MCF 10A (cell line): ENCODE measurements at regions not wholly inside any gene's neighbourhood (a gene's known extent, or its start where the extent isn't known, plus 50 kb on each side); places are given as distances from the start of the nearest gene placed in this dataset.

Source experiments
- BruUV-seq: library from RNA; stranded (reverse); fragments of 400-500 nt; replicated peaks from 2 replicates; lab custom pipeline; 2021; lab: Mats Ljungman, UMichigan
- CTCF ChIA-PET: fragments of 300-600 bp; sonication (Branson Sonifier 250); formaldehyde crosslinking; extraction: SDS; loops from one replicate; lab custom pipeline; 2021; ENCODE audit warnings: antibody characterized with exemption, inconsistent platforms; lab: Yijun Ruan, JAX
- POLR2A ChIA-PET: fragments of 300-600, 350-650 bp; sonication (Branson Sonifier 250); formaldehyde crosslinking; extraction: SDS; loops from one replicate; lab custom pipeline; 2020; ENCODE audit warnings: antibody characterized with exemption, inconsistent platforms; lab: Yijun Ruan, JAX
- DNase-seq: peaks from one replicate; pipeline ENCODE4 v3.0.0-alpha.2; 2018; ENCODE audit not compliant: unreplicated experiment
- H3K27ac Mint-ChIP-seq: one replicate; pipeline ENCODE4 v1.8.0; 2022; ENCODE audit warnings: mild to moderate bottlenecking, low read depth, mixed read lengths; ENCODE audit not compliant: unreplicated experiment
- H3K27me3 Mint-ChIP-seq: one replicate; pipeline ENCODE4 v1.8.0; 2022; ENCODE audit warnings: mixed read lengths; ENCODE audit not compliant: insufficient read depth, unreplicated experiment
- H3K36me3 Mint-ChIP-seq: one replicate; pipeline ENCODE4 v1.8.0; 2022; ENCODE audit warnings: mild to moderate bottlenecking, moderate library complexity, mixed read lengths; ENCODE audit not compliant: insufficient read depth, unreplicated experiment
- H3K4me1 Mint-ChIP-seq: one replicate; pipeline ENCODE4 v1.8.0; 2022; ENCODE audit warnings: mixed read lengths; ENCODE audit not compliant: insufficient read depth, unreplicated experiment
- H3K4me3 Mint-ChIP-seq: one replicate; pipeline ENCODE4 v1.8.0; 2022; ENCODE audit warnings: mild to moderate bottlenecking, moderate library complexity, mixed read lengths; ENCODE audit not compliant: unreplicated experiment
- H3K9me3 Mint-ChIP-seq: one replicate; pipeline ENCODE4 v1.8.0; 2022; ENCODE audit warnings: mixed read lengths; ENCODE audit not compliant: unreplicated experiment
- intact Hi-C: fragments of 100-400 bp; cut with micrococcal nuclease; formaldehyde crosslinking; loops from 2 replicates; pipeline ENCODE4 v1.14.1; 2022
- TF ChIP-seq, protein P1 (sequence below): fragments of 200-600 bp; IDR thresholded peaks from one replicate; pipeline ENCODE4 v1.8.0; 2022; ENCODE audit warnings: antibody characterized with exemption, mild to moderate bottlenecking; ENCODE audit not compliant: unreplicated experiment

DNA sequence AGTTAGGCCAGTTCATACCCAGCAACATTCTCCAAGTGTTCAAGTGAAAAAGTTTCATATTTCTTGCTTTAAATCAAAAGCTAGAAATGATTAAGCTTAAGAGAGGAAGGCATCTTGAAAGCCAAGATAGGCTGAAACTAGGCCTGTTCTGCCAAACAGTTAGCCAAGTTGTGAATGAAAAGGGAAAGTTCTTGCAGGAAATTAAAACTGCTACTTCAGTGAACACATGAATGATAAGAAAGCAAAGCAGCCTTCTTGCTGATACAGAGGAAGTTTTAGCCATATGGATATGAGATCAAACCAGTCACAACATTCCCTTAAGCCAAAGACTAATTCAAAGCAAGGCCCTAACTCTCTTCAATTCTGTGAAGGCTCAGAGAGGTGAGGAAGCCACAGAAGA, 274.7 kb downstream of the TUSC7 start:
- intact Hi-C loops = no loop called here
- ChIA-PET CTCF (interaction anchor here (1.0 kb wide), 1 partner anchor 11 kb away, joined by 6 read pairs; no protein-coding TSS in a partner anchor), POLR2A (interaction anchor here (0.6 to 0.7 kb wide), 2 partner anchors 92 to 964 kb away, joined by 3 read pairs; no protein-coding TSS in a partner anchor)
- H3K27me3 Mint-ChIP-seq = peaks cover 22% of the 10 kb centered on the region
- TF ChIP-seq, protein P1, sequence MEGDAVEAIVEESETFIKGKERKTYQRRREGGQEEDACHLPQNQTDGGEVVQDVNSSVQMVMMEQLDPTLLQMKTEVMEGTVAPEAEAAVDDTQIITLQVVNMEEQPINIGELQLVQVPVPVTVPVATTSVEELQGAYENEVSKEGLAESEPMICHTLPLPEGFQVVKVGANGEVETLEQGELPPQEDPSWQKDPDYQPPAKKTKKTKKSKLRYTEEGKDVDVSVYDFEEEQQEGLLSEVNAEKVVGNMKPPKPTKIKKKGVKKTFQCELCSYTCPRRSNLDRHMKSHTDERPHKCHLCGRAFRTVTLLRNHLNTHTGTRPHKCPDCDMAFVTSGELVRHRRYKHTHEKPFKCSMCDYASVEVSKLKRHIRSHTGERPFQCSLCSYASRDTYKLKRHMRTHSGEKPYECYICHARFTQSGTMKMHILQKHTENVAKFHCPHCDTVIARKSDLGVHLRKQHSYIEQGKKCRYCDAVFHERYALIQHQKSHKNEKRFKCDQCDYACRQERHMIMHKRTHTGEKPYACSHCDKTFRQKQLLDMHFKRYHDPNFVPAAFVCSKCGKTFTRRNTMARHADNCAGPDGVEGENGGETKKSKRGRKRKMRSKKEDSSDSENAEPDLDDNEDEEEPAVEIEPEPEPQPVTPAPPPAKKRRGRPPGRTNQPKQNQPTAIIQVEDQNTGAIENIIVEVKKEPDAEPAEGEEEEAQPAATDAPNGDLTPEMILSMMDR = no peak
- BruUV-seq = no TSS peak
- no peak for DNase-seq
- H3K9me3 Mint-ChIP-seq = no peaks in the 10 kb centered on the region
- H3K4me1 Mint-ChIP-seq = no peaks in the 10 kb centered on the region
- no peak overlapping the region for H3K4me3 Mint-ChIP-seq
- no peak overlapping the region for H3K27ac Mint-ChIP-seq
- no peaks in the 10 kb centered on the region for H3K36me3 Mint-ChIP-seq

DNA sequence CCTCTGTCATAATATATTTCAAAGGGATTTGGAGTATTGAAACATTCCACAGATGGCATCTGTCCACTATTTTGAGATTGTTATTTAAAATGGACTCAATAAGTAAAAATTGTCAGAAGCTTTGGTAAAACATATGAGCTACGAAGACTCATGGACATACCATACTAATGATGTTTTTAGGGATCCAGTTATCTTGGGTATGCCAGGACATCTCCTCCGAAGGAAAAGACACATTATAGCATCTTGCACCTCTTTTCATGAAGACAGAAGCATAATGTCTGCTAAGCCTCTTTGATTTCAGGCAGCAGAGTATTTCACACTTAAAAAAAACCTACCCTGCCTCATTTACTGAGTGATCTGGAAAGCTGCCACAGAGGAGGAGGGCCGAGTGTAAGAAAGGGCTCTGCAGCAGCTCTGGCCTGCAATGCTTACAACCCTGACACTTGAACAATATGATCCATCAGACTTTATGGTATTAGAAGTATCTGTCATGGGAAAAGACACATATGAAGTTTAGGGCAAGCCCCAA, 284.8 kb downstream of the TUSC7 start:
- no peak overlapping the region for H3K4me3 Mint-ChIP-seq
- no peaks in the 10 kb centered on the region for H3K9me3 Mint-ChIP-seq
- H3K36me3 Mint-ChIP-seq = no peaks in the 10 kb centered on the region
- H3K4me1 Mint-ChIP-seq = no peaks in the 10 kb centered on the region
- intact Hi-C loops = no loop called here
- TF ChIP-seq, protein P1 = no peak
- H3K27me3 Mint-ChIP-seq = peaks cover 50% of the 10 kb centered on the region
- BruUV-seq = no TSS peak
- ChIA-PET CTCF (interaction anchor here (1.6 kb wide), 1 partner anchor 8 kb away, joined by 4 read pairs; no protein-coding TSS in a partner anchor), POLR2A (no interaction called here)
- no peak overlapping the region for H3K27ac Mint-ChIP-seq
- no peak for DNase-seq

DNA sequence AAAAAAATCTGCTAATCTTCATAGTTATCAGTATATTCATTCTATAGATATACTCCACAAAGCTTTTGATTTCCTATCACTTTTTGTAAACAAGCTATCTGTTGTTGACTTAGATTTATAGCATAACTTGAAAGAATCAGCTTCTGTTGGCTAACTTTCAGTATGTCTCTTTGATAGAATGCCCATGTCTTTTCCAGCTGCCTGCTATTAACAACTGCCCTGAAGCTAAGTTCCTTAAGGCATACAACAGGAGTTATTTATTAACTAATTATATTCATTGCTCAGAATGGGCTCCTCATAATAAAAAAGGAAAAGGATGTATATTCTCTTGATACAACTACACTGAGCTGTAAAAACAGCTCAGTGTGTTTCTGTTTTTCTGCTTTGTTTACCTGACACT, 293.9 kb downstream of the TUSC7 start:
- Mint-ChIP-seq H3K4me3 (no peak overlapping the region), H3K9me3 (no peaks in the 10 kb centered on the region), H3K36me3 (no peaks in the 10 kb centered on the region), H3K4me1 (no peaks in the 10 kb centered on the region), H3K27ac (no peak overlapping the region), H3K27me3 (peaks cover 68% of the 10 kb centered on the region)
- no peak for DNase-seq
- no TSS peak for BruUV-seq
- ChIA-PET CTCF (no interaction called here), POLR2A (no interaction called here)
- intact Hi-C loops = no loop called here
- TF ChIP-seq, protein P1 = no peak

DNA sequence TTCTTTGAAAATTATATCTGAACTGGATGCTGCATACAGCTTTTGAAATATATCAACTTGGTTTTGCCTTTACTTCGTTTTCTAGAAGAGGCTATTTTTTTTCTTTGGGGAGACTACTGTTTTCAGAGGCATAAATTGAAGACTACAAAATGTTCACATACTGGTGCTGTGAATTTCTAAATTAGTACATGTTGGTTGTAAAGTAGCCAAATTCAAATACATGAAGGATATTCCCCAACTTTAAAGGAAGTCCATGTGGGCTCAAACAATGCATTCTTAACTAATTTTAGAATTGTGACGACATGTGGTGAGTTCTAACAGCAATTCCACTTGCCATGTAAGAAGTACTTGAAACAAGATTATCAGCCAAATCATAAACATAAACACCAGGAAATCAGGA, 295.7 kb downstream of the TUSC7 start:
- Mint-ChIP-seq H3K36me3 (no peaks in the 10 kb centered on the region), H3K27me3 (peaks cover 73% of the 10 kb centered on the region), H3K4me3 (no peak overlapping the region), H3K27ac (no peak overlapping the region), H3K4me1 (no peaks in the 10 kb centered on the region), H3K9me3 (no peaks in the 10 kb centered on the region)
- POLR2A ChIA-PET = interaction anchor here (1.4 kb wide), 1 partner anchor 9 kb away, joined by 3 read pairs; no protein-coding TSS in a partner anchor
- CTCF ChIA-PET = interaction anchor here (1.1 kb wide), 1 partner anchor 13 kb away, joined by 3 read pairs; no protein-coding TSS in a partner anchor
- TF ChIP-seq, protein P1 = no peak
- no TSS peak for BruUV-seq
- DNase-seq = no peak
- intact Hi-C loops = no loop called here
